ENCODE measurements at regions not wholly inside any gene's neighbourhood (a gene's known extent, or its start where the extent isn't known, plus 50 kb on each side); places are given as distances from the start of the nearest gene placed in this dataset.
"Not testable (repeated sequence)": the region's sequence is repeated elsewhere in the genome, so short reads cannot be mapped to it uniquely, and the experiment has no call there.

DNA sequence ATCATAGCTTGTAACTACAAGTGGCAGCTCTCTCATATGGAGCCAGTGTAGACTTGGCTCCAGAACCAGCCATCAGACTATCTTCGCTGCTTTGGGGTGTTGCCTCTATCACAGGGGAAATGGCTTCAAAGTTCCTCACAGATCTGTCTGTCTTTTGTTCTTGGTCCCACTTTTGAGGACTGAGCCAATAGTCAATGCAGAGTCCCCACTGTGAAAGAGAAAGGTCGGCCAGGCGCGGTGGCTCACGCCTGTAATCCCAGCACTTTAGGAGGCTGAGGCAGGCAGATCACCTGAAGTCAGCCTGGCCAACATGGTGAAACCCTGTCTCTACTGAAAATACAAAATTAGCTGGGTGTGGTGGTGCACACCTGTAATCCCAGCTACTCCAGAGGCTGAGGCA is 86.9 kb upstream of the FZD7 start:
- DNase-seq (ENCODE audit: low read depth in 2 of 2), result not testable (repeated sequence)

DNA sequence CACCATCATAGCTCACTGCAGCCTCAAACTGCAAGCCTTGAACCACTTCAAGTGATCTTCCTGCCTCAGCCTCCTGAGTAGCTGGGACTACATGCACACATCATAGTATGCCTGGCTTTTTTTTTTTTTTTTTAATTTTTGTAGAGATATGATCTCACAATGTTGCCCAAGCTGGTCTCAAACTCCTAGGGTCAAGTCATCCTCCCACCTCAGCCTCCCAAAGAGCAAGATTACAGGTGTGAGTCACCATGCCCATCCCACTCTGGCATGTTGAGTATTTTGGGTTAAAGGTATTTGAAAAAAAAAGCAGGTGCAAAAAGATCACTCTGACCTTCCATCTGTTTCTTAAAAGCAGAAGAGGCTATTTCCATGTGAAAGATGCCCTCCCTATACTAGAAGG is 86.4 kb upstream of the FZD7 start:
- no peak for DNase-seq (ENCODE audit: low read depth in 2 of 2)

DNA sequence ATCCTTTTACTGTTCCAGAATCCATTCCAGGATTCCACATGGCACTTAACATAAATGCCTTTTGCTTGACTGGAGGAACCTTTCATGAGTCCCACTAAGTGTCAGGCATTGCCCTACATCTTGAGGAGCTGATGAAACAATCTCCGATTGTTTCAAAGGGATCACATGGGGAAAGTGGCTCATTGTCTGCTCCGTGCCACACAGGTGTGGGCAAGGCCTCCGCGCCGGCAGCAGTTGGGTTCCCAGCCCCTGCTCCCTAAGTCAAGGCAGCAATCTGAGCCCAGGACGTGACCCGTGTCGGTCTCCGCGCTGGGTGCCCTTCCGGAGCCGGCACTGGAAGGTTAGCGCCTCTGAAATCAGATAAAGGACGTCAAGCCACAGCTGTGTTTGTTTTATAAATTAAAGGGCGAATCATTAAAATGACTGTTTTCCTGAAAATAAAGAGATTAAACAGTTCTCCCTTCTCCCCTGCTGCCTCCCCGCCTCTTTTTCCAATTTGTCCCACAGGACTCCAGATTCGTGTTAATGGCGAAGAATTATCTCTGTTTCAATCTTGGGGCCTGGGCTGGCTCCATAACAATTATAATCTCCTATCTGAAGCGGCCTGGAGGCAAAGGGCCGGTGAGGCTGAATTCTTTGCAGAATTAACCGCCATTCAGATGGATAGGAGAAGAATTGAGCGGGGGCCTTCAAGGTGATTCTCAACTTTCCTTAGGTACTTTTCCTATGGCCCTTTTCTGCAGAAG is 84.3 kb upstream of the FZD7 start:
- DNase-seq (ENCODE audit: low read depth in 2 of 2), result no peak

DNA sequence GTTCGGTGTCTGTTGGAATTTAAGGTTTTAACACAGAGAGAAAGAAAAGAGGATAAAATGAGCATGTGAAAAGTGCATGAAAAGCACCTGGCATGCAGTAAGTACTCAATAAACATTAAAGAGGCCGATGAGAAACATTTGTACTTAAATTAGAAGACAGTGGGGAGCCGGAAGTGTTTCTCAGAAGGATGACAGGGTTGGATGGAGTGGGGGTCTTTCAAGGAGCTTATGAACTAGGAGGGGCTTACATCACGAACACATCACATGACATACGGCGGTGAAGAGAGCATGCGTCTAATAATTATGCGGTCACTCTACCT is 83.8 kb upstream of the FZD7 start:
- DNase-seq (ENCODE audit: low read depth in 2 of 2), result no peak

DNA sequence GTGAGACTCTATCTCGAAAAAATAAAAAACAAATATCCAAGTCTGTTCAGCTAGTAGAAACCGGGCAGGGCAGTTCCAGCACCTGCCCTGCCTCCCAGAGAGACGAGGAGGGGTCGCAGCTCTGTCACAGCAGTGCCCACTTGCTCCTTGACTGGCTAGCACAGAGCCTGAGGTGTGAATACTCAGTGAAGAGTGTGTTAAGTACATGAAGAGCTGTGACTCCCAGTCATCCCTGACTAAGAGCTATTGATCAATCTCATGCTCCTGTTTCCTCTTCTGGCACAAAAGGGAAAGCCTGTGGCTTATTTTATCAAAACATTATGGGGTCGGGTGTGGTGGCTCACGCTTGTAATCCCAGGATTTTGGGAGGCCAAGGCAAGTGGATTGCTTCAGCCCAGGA is 83.0 kb upstream of the FZD7 start:
- no peak for DNase-seq (ENCODE audit: low read depth in 2 of 2)

DNA sequence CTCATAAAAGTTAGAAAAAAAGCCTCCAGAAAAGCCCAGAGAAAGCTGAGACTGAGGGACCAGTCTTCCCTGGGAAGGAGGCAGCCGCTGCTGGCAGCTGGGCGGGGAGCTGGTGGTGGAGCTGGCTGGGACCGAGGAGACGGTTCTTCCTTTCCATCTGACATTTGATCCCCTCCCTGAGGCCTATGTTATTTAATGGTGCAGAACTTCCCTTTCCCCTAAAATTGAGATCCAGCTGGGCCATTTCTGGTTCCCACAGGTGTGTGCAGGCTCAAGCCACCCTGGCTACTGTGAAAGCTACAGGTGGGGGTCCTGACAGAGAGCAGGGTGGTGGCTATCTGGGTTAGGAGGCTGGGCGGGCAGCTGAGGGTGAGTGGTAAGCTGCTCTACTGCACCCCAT is 81.5 kb upstream of the FZD7 start:
- DNase-seq (ENCODE audit: low read depth in 2 of 2), result no peak

DNA sequence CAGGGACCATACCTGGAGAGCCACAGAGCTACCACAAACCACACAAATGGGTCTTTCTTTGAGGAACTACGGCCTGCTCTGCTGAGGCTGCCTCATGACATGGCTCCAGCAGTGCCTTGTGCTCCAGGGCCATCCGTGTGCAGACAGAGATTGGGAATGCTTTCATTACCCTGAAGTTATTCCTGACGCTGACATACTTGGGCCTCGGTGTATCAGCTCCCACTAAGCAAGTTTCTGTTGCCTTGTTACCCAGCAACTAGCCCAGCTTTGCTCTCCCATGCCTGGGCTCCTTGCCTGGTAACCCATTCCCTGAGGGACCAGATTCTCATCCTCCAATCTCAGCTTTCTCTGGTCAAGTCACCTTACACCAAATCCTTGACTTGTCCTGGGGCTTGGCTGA is 80.3 kb upstream of the FZD7 start:
- DNase-seq (ENCODE audit: low read depth in 2 of 2), result no peak

DNA sequence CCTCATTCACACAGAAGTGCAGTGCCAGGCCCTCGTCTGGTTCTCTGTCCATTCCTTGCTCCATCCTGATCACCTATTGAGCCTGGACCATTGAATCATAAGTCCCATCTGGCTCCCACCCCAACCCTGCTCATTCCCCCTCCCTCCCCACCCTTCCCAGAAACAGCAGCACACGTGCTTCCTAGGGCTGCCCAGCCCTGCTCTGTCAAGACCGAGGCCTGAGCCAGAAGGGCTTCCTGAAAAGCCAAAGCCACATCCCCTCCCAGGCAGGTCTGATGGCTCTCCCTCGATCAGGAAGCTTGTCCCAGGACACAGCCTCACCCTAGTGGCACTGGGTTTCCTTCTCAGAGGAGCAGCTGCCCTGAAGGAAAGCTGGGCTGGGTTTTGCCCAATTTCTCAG is 79.8 kb upstream of the FZD7 start:
- no peak for DNase-seq (ENCODE audit: low read depth in 2 of 2)

DNA sequence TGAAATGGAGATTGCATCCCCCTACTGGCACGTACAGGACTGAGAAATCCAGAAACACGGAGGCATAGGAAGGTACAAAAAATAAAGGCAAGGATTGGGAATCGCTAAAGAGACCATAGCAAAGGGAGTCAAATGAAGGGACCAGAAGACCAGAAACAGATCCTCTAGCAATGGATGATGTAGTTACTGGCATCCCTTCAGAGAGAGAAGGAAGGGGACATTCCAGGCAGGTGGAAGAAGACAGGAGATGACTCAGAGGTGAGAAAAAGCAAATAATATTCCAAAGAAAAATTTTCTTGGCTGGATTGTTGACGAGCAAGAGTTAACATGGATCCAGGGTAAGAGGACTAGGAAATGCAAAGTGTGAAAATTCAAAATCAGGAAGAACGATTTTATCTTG is 78.4 kb upstream of the FZD7 start:
- DNase-seq (ENCODE audit: low read depth in 2 of 2), result no peak

DNA sequence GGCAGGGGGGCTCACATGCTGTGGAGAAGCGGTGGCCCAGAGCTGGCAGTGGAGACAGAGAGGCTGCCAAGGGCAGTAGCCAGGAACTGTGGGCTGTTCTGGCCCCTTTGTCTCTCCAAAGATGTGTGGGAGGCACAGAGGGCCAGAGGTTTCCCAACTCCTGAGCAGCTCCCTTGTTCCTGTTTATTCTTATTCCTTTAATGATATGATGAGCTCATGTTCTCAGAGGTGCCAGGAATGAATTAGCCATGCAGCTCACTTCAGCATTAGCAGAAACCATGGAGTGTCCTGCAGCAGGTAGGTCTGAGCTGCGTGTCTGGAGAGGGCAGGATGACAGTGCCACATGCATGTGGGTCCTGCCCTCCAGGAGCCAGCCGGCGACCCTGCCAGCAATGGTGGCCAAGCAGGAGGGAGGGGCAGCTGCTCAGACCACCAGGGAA is 77.9 kb upstream of the FZD7 start:
- DNase-seq (ENCODE audit: low read depth in 2 of 2), result no peak

DNA sequence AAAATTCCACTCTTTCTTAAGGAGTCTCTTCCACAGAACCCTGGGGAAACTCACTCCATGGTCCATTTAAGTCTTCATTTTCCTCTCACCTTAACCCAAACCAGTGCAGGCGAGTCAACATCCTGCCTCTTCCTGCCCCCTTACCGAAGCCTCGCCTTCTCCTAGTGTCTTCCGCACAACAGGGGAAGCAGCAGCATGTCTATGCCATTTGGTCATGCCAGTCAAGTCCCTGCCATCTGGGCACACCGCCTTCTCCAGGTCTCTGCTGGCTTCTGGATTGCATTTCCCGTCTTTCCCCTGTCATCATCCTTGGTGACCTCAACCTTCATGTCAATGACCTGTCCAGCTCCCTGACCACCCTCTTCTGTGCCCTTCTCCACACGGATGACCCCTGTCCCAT is 77.3 kb upstream of the FZD7 start:
- no peak for DNase-seq (ENCODE audit: low read depth in 2 of 2)

DNA sequence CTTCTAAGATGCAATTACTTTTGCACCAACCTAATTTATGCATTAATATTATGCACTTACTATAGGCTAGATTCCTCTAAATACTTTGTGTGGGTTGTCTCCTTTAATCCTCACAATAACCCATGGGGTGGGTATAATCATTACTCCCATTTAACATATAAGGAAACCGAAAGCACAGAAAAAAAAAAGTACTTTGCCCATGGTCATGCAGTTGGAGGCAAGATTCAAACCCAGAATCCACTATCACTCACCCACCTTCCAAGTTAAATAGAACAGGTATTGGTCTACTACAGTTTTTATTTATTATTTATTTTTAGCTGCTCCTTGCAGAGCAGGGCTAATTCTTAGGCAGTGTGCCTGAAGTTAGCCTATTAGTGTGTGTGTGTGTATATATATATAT is 76.6 kb upstream of the FZD7 start:
- no peak for DNase-seq (ENCODE audit: low read depth in 2 of 2)

DNA sequence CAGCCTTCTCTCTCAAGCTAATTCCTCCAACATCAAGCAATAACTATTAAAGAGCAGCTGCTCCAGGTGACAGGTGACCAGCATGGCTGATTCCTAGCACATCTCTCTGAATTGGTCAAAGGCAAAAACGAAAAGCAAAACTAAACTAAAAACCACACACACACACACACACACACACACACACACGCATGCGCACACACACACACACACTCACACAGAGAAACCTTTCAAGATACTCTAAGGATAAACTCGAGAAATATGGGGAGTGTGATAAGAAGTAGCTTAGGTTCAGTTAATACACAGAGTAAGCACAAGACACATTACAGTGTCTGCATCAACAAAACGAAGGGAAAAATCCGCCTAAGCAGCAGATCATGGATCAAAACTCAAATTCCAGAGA is 74.5 kb upstream of the FZD7 start:
- no peak for DNase-seq (ENCODE audit: low read depth in 2 of 2)

DNA sequence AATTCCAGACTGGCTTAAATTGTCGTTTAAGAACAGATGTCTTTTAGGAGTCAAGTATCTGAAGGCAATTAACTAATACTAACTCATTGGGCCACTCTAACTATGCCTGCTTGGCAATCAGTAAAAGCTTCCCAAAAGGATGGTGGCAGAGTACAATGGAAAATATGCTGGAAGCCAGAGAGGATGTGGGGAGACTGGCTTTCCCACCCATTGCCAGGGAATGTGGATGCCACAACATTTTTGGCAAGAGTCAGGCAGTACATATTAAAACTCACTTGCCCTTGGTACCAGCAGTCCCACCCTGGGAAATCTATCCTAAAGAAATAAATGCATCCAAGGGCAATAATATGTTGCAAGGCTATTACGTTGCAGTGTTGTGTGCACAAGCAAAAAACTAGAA is 74.0 kb upstream of the FZD7 start:
- no peak for DNase-seq (ENCODE audit: low read depth in 2 of 2)

DNA sequence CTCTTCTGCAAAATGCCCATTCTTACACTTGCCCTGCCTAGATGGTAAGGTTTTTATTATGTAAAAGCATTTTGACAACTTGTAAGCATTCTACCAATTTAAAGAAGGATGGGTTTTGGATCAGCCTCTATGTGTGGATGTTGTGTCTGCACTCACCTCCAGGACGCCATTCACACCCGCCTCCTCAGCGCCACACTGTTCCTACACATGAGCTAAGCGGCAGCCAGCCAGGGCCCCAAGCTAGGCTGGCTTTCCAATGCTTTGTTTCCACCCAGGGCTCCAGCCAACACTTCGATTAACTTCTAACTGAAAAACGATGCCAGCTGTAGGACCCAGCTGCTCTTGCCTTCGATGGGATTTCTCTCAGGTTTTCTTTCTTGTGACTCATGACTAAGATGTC is 73.3 kb upstream of the FZD7 start:
- DNase-seq (ENCODE audit: low read depth in 2 of 2), result no peak

DNA sequence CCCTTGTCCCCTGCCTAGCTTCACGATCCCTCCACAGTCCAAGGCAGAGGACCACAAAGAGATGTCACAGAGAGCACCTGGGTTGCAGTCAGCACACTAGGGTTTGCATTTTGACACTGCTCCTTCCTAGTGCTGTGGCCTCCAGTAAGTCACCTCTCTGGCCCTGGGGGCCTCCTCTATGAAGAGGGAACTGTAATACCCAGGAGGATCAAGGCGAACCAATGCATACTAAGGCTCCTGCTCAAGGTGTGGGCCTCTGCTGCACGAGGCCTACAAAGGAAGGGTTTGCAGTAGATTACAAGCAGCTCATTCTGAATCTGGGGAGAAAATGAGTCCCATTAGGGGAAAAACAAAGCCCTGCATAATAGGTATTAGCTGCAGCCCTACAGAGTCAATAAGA is 72.3 kb upstream of the FZD7 start:
- DNase-seq (ENCODE audit: low read depth in 2 of 2), result no peak

DNA sequence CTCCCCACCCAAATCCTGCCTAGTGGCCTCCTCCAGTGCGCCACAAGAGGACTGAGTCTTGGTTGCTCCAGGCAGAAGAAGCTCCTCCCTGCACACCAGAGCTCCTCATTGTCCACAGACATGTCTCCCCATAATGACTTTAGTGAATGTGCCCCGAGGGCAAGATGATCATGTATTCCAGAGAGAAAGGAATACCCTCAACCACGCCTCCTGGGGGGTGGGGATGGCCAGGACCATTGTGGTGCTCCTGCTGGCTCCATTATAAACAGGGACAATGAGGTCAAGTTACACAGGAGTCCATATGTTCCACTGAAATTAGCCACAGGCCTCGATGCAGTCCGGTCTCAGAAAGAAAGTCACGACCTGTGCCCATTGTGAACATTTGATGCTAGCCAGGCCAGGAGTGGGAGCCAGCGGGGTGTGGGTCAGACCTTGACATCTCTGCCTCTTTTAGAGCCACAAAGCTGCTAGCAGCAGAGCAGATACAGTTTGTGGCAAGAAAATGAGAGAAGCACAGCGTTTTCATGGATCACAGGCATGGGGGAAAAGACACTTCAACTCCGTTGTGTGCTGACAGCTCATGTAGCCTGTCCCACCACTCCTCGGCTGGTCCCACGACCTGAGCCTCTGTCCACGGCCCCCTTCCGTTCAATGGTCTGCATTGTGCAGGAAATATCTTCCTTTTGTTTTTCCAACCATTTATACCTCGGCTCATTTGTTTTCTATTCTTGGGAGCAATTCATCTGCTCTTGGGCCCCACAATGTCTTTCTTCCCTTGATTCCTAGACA is 70.7 kb upstream of the FZD7 start:
- no peak for DNase-seq (ENCODE audit: low read depth in 2 of 2)

DNA sequence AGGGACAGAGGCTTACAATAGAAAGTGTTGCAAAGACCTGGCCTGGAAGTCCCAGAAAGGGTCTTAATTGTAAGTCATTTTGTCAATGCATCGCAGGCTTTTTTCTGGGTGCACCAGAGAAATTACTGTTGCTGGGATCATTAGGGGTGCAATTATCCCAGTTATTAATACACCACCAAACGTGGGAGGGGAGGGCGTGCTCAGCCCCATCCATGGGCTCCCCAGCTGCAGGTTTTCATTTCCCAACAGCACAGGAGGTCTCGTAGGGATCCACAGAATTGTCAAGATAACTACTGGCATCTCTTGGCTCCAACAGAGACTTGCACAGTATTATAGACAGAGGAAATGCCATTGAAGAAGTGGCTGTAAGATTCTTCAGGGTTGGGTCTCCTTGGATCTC is 69.6 kb upstream of the FZD7 start:
- DNase-seq (ENCODE audit: low read depth in 2 of 2), result no peak

DNA sequence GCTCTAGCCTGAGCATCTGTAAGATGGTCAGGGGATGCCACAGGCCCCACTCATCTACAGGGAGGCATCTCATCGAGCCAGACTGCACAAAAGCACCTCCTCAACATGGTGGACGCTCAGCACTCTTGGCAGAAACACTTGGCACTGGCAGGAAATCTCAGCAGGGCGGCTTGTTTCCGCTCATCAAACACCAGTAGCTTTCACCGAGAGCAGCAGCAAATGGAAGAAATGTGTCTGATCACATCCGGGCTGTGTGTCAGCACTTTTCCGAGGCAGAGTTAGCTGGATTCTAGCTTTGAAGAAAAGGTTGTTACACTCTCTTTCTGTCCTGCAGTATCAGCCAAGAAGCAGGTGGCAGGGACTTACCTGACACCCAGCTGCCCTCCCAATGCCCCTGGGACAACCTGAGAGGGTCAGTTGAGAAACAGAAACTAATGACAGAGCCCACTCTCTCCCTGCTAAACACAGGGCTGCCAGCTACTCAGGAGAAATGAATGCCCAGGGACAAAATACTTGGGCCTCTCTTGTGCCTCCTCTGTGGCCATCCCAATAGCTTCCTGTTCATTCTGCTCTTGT is 68.9 kb upstream of the FZD7 start:
- peak in 1 of 2 donors; percentile 12 for DNase-seq (ENCODE audit: low read depth in 2 of 2)

DNA sequence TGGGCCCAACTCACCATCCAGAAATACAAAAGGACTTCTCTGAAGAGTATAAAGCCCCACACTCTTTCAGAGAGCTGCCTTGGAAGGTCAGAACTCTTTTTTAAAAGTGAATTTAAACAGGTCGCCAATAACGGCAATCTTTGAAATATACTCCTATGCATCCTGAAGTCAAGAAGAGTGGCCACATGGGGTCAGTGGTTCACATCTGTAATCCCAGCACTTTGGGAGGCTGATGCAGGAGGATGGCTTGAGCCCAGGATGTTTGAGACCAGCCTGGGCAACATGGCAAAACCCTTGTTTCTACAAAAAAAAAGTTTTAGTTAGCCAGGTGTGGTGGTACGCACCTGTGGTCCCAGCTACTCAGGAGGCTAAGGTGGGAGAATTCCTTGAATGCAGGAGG is 68.1 kb upstream of the FZD7 start:
- DNase-seq (ENCODE audit: low read depth in 2 of 2), result no peak

DNA sequence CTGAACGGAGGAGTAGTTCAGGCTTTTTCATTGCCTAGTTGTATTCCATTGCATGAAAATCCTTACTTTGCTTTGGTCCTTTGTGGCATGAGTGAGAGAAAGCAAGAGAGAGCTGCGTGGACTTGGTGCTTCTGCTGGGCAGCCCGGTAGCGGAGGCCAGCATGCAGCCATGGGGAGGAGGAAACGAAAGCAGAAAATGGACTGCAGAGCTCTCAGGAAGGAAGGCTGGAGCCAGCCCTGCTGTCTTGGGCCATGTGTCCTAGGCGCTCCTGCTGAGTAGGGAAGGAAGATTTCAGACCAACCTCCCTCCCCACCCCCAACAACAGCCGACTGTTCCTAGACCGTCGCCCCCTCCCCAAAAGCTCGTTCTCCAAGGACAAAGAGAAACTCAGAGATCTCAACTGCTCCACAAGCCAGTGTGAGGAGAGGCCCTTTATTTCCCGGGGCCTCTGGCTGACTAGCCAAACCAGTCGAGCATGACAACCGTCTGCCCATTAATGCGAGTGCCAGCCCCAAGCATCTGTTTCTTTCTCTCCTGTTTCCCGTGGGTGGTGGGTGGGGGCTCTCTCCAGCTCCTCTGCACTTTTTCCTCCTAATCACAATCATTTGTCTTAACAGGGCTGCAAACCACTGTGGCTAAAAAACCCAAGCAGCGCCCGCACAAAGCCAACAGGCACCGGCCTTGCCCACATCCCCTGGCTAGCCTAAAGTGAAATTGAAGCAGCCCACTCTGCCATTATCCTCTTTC is 66.8 kb upstream of the FZD7 start:
- DNase-seq (ENCODE audit: low read depth in 2 of 2), result no peak

DNA sequence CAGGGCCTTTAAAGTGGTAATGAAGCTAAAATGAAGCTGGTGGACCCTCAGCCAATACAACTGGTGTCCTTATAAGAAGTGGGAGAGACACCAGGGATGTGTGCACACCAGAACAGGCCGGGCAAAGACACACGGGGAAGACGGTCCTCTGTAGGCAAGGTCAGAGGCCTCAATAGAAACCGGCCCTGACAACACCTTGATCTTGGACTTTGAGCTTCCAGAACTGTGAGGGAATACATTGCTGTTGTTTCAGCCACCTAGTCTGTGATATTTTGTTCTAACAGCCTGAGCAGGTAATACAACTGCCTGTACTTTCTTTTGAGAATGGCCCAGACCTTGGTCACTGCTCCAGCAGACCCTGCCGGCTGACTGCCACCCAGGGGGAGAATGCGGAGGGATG is 65.6 kb upstream of the FZD7 start:
- no peak for DNase-seq (ENCODE audit: low read depth in 2 of 2)

Measured in dermis microvascular lymphatic vessel endothelial cell (primary cell).